IMR-90 (cell line): ENCODE measurements at regions not wholly inside any gene's neighbourhood (a gene's known extent, or its start where the extent isn't known, plus 50 kb on each side); places are given as distances from the start of the nearest gene placed in this dataset. TPM values are rescaled to one million over a fixed set of nuclear protein-coding genes. Genes with fewer than 3 reads are reported as not detected.

ENCODE experiments used
- microRNA-seq, 2 experiments: library from miRNA; stranded (forward) in 1 of 2; unstranded in 1 of 2; fragments of 10-50 nt in 1 of 2; fragments of <30 nt in 1 of 2; gene quantifications in 1 of 2; microRNA quantifications in 1 of 2; one replicate each; pipeline versions ENCODE3 to v1.1.0; 2013 to 2020; ENCODE audit not compliant: insufficient read depth in 1 of 2, insufficient read length in 1 of 2, unreplicated experiment in 1 of 2
- small RNA-seq, 5 experiments: library from RNA; depleted of rRNA; stranded (forward); fragments of <200 nt; gene quantifications; one replicate each; pipeline ENCODE3, GENCODE V24; 2012

Small RNAs in the stretch of these regions (microRNA-seq; reads per million reads assigned to microRNA genes)
- gene AC022254.1 (ENCODE audit: insufficient read depth, insufficient read length): not detected

Small RNAs in the stretch of these regions (small RNA-seq; reads per million reads assigned to genes)
- 0 reads per million in 5 experiments for gene AC022254.1
